ENCODE measurements at regions not wholly inside any gene's neighbourhood (a gene's known extent, or its start where the extent isn't known, plus 50 kb on each side); places are given as distances from the start of the nearest gene placed in this dataset.

GRCh38 chr5:128615578-128615977, 77.5 kb upstream of the FBN2 start:
- Histone ChIP-seq H3K4ac (ENCODE audit: low read depth, low read length) (no peak overlapping the region), H2AK9ac (replicated peaks; ENCODE audit: low read depth, low read length, poor library complexity) (no peak overlapping the region), H3K36me3 (ENCODE audit: control insufficient read depth, insufficient read depth, low read length) (no peaks in the 10 kb centered on the region), H4K8ac (ENCODE audit: low read depth in 2 of 2, low read length in 2 of 2) (no peak overlapping the region), H3K79me1 (ENCODE audit: low read depth in 1 of 2, low read length in 2 of 2) (no peaks in the 10 kb centered on the region), H2AK5ac (ENCODE audit: low read depth, low read length) (no peak overlapping the region), H3K14ac (replicated peaks; ENCODE audit: low read depth, low read length) (no peak overlapping the region), H3K18ac (ENCODE audit: low read depth, low read length) (no peak overlapping the region), H4K20me1 (ENCODE audit: insufficient read depth, low read length) (no peaks in the 10 kb centered on the region), H3K27me3 (ENCODE audit: control insufficient read depth, insufficient read depth, low read length) (no peaks in the 10 kb centered on the region), H3K9ac (ENCODE audit: low read depth, low read length) (no peak overlapping the region), H2BK15ac (ENCODE audit: low read depth, low read length) (no peak overlapping the region), H2BK20ac (ENCODE audit: low read depth, low read length) (no peak overlapping the region), H3K9me1 (ENCODE audit: insufficient read depth, low read length) (no peaks in the 10 kb centered on the region), H3K23ac (ENCODE audit: low read depth, low read length) (no peak overlapping the region), H3K4me3 (ENCODE audit: insufficient read depth, low read depth, low read length) (no peak overlapping the region), H4K91ac (ENCODE audit: insufficient read depth, low read depth, low read length) (no peak overlapping the region), H2AFZ (replicated peaks; ENCODE audit: low read length, poor library complexity) (no peak overlapping the region), H3K56ac (ENCODE audit: extremely low read depth, insufficient read depth, low read length) (no peak overlapping the region), H2BK120ac (ENCODE audit: low read depth, low read length) (no peak overlapping the region), H2BK5ac (ENCODE audit: low read depth, low read length, poor library complexity, severe bottlenecking) (no peak overlapping the region), H4K5ac (ENCODE audit: low read depth, low read length) (no peak overlapping the region), H3K4me2 (ENCODE audit: low read depth, low read length) (no peak overlapping the region), H3K9me3 (ENCODE audit: control insufficient read depth, insufficient read depth, low read length) (no peaks in the 10 kb centered on the region), H3K4me1 (ENCODE audit: control insufficient read depth, insufficient read depth, low read length) (no peaks in the 10 kb centered on the region; the same call in 1 of the 2 replicates), H3K27ac (ENCODE audit: insufficient read depth, low read length) (no peak overlapping the region)
- TF ChIP-seq POLR2A (IDR thresholded peaks at IDR 0.05; ENCODE audit: low read depth, low read length), result no peak
- TF ChIP-seq RAD21 (IDR thresholded peaks at IDR 0.05; ENCODE audit: low read length), result no peak
- no peak for TF ChIP-seq CHD1 (IDR thresholded peaks at IDR 0.05; ENCODE audit: low read depth, low read length)
- ATAC-seq (ENCODE audit: low read depth) (no peak), DNase-seq (no peak)
- dilution Hi-C loops (cut with HindIII; ENCODE audit: low sequenced_read_pairs, unreplicated experiment), result no loop called here
- ChIA-PET POLR2A (ENCODE audit: unreplicated experiment) (no interaction called here), CTCF (no interaction called here)
- BruUV-seq (replicated peaks), result no TSS peak
- in situ Hi-C loops (cut with MboI; ENCODE audit: low sequenced_read_pairs), result no loop called here
- intact Hi-C loops (cut with micrococcal nuclease), result no loop called here
